ENCODE measurements at regions not wholly inside any gene's neighbourhood (a gene's known extent, or its start where the extent isn't known, plus 50 kb on each side); places are given as distances from the start of the nearest gene placed in this dataset.

- H4K20me1 ChIP-seq (ENCODE audit: insufficient read depth) = no peaks in the 10 kb centered on the region
- H3K9ac ChIP-seq (ENCODE audit: low read length) = no peak overlapping the region
- no peaks in the 10 kb centered on the region for H3F3A ChIP-seq (ENCODE audit: insufficient read depth, low read length, poor library complexity, severe bottlenecking)
- H3K9me2 ChIP-seq (ENCODE audit: insufficient read depth, low read length) = no peaks in the 10 kb centered on the region
- no peak overlapping the region for H2AFZ ChIP-seq (ENCODE audit: low read depth, low read length)
- no peak for TF ChIP-seq EP300 (conservative IDR thresholded peaks at IDR 0.05; ENCODE audit: poor library complexity, severe bottlenecking)
- TF ChIP-seq EZH2 (IDR thresholded peaks at IDR 0.05; ENCODE audit: borderline replicate concordance, insufficient read depth, low read length, poor library complexity, severe bottlenecking) = no peak
- no peak for TF ChIP-seq RAD21 (conservative IDR thresholded peaks at IDR 0.05)
- TF ChIP-seq CTCF (IDR thresholded peaks at IDR 0.05; ENCODE audit: poor library complexity, severe bottlenecking) = no peak
- TF ChIP-seq TAF1 (IDR thresholded peaks at IDR 0.05; ENCODE audit: low read depth) = no peak
- no peak for TF ChIP-seq REST (IDR thresholded peaks at IDR 0.05; ENCODE audit: borderline replicate concordance)
- no peak for TF ChIP-seq MXI1 (conservative IDR thresholded peaks at IDR 0.05; ENCODE audit: poor library complexity, severe bottlenecking)
- no peak for TF ChIP-seq POLR2AphosphoS5 (IDR thresholded peaks at IDR 0.05)
- TF ChIP-seq SMC3 (conservative IDR thresholded peaks at IDR 0.05; ENCODE audit: poor library complexity) = no peak
- no peaks in the 10 kb centered on the region for H3K79me2 ChIP-seq (replicated peaks; ENCODE audit: insufficient read depth, low read length)
- H3K27ac ChIP-seq (ENCODE audit: low read length) = no peak overlapping the region
- H3K4me2 ChIP-seq (ENCODE audit: low read length) = no peak overlapping the region
- no peaks in the 10 kb centered on the region for H3K9me3 ChIP-seq (ENCODE audit: low read length)
- H3K36me3 ChIP-seq (ENCODE audit: insufficient read depth, low read length) = no peaks in the 10 kb centered on the region
- H3K4me3 ChIP-seq (ENCODE audit: low read length) = no peak overlapping the region
- H3K27me3 ChIP-seq (ENCODE audit: insufficient read depth, low read depth, low read length) = no peaks in the 10 kb centered on the region
Measured at GRCh38 chr7:24010495-24010894, 273.5 kb upstream of the NPY start.

GRCh38 chr7:24017519-24017918, 266.5 kb upstream of the NPY start:
- Histone ChIP-seq H3K4me3 (ENCODE audit: low read length) (no peak overlapping the region), H4K20me1 (ENCODE audit: insufficient read depth) (no peaks in the 10 kb centered on the region), H3K27me3 (ENCODE audit: insufficient read depth, low read depth, low read length) (no peaks in the 10 kb centered on the region), H3K27ac (ENCODE audit: low read length) (no peak overlapping the region), H3K9me2 (ENCODE audit: insufficient read depth, low read length) (no peaks in the 10 kb centered on the region), H3F3A (ENCODE audit: insufficient read depth, low read length, poor library complexity, severe bottlenecking) (no peaks in the 10 kb centered on the region), H3K36me3 (ENCODE audit: insufficient read depth, low read length) (no peaks in the 10 kb centered on the region), H2AFZ (ENCODE audit: low read depth, low read length) (no peak overlapping the region), H3K9me3 (ENCODE audit: low read length) (no peaks in the 10 kb centered on the region), H3K9ac (ENCODE audit: low read length) (no peak overlapping the region), H3K79me2 (replicated peaks; ENCODE audit: insufficient read depth, low read length) (no peaks in the 10 kb centered on the region), H3K4me2 (ENCODE audit: low read length) (no peak overlapping the region)
- TF ChIP-seq EZH2 (IDR thresholded peaks at IDR 0.05; ENCODE audit: borderline replicate concordance, insufficient read depth, low read length, poor library complexity, severe bottlenecking) = no peak
- TF ChIP-seq REST (IDR thresholded peaks at IDR 0.05; ENCODE audit: borderline replicate concordance) = no peak
- TF ChIP-seq TAF1 (IDR thresholded peaks at IDR 0.05; ENCODE audit: low read depth) = no peak
